H1 (cell line): ENCODE measurements at regions not wholly inside any gene's neighbourhood (a gene's known extent, or its start where the extent isn't known, plus 50 kb on each side); places are given as distances from the start of the nearest gene placed in this dataset.

Source experiments
- CTCF ChIA-PET: fragments of 300-600 bp; sonication (Branson Sonifier 250); formaldehyde crosslinking; loops from one replicate; lab custom pipeline; 2021; ENCODE audit not compliant: partially characterized antibody; lab: Charles Lee
- POLR2A ChIA-PET: fragments of 300-600 bp; sonication (Branson Sonifier 250); formaldehyde crosslinking; loops from one replicate; lab custom pipeline; 2021; ENCODE audit warnings: inconsistent platforms; ENCODE audit not compliant: partially characterized antibody; lab: Charles Lee
- DNase-seq, 2 experiments: peaks; one replicate each; pipeline versions ENCODE4 v3.0.0 to v3.0.0-alpha.2; 2010 to 2022; ENCODE audit warnings: low spot score in 2 of 2, low read depth in 1 of 2, mixed read lengths in 1 of 2
- FAIRE-seq: peaks from 2 replicates; lab custom pipeline; 2011; peaks lifted over from hg19 to GRCh38; lab: Jason Lieb, UNC
- H2AFZ ChIP-seq: 2 replicates; pipeline ENCODE4 v1.8.1; 2012; ENCODE audit warnings: low read length, inconsistent platforms
- H2AK5ac ChIP-seq: 2 replicates; pipeline ENCODE4 v1.6.1; 2013; ENCODE audit warnings: low read depth, low read length
- H2BK120ac ChIP-seq: replicated peaks from 2 replicates; pipeline ENCODE3; 2013; ENCODE audit warnings: low read depth, low read length, inconsistent platforms
- H2BK12ac ChIP-seq: 2 replicates; pipeline ENCODE4 v1.6.1; 2013; ENCODE audit warnings: low read depth, low read length
- H2BK15ac ChIP-seq: 2 replicates; pipeline ENCODE4 v1.6.1; 2013; ENCODE audit warnings: low read length
- H2BK20ac ChIP-seq: 2 replicates; pipeline ENCODE4 v1.6.1; 2013; ENCODE audit warnings: low read length
- H2BK5ac ChIP-seq: 2 replicates; pipeline ENCODE4 v1.6.1; 2013; ENCODE audit warnings: low read depth, low read length
- H3K14ac ChIP-seq: 2 replicates; pipeline ENCODE4 v1.6.1; 2013; ENCODE audit warnings: inconsistent platforms; ENCODE audit not compliant: insufficient read length
- H3K18ac ChIP-seq: 2 replicates; pipeline ENCODE4 v1.6.1; 2013; ENCODE audit warnings: low read length; ENCODE audit errors: extremely low read depth
- H3K23ac ChIP-seq: 2 replicates; pipeline ENCODE4 v1.6.1; 2013; ENCODE audit warnings: inconsistent platforms; ENCODE audit not compliant: insufficient read length
- H3K23me2 ChIP-seq: 2 replicates; pipeline ENCODE4 v1.6.1; 2013; ENCODE audit warnings: low read depth, low read length
- H3K27ac ChIP-seq: 2 replicates; pipeline ENCODE4 v1.6.1; 2011; ENCODE audit warnings: low read depth, low read length, inconsistent platforms
- H3K27me3 ChIP-seq, 4 experiments: replicated peaks in 1 of 4; 1 replicate in 1 of 4; 2 replicates in 3 of 4; pipeline versions ENCODE4 v1.6.1 to v1.8.1; 2011 to 2013; ENCODE audit warnings: low read length in 3 of 4, mild to moderate bottlenecking in 3 of 4, inconsistent platforms in 2 of 4, mixed read lengths in 2 of 4, moderate library complexity in 1 of 4; ENCODE audit not compliant: control insufficient read depth in 3 of 4, insufficient read depth in 3 of 4; ENCODE audit errors: extremely low read depth in 1 of 4
- H3K36me3 ChIP-seq, 4 experiments: 2 replicates each; pipeline versions ENCODE4 v1.6.1 to v1.8.1; 2011 to 2013; ENCODE audit warnings: mild to moderate bottlenecking in 4 of 4, low read length in 3 of 4, moderate library complexity in 2 of 4, control low read depth in 1 of 4, inconsistent platforms in 1 of 4; ENCODE audit not compliant: insufficient read depth in 4 of 4, control insufficient read depth in 2 of 4
- H3K4ac ChIP-seq: replicated peaks from 2 replicates; pipeline ENCODE3; 2013; ENCODE audit warnings: low read length, low read depth, mixed read lengths, inconsistent platforms; ENCODE audit not compliant: insufficient read length
- H3K4me1 ChIP-seq, 4 experiments: replicated peaks in 1 of 4; 1 replicate in 1 of 4; 2 replicates in 3 of 4; pipeline versions ENCODE4 v1.6.1 to v1.8.1; 2011 to 2013; ENCODE audit warnings: low read length in 3 of 4, inconsistent platforms in 2 of 4, mixed read lengths in 1 of 4; ENCODE audit not compliant: insufficient read depth in 4 of 4, control insufficient read depth in 3 of 4
- H3K4me2 ChIP-seq, 2 experiments: 2 replicates each; pipeline versions ENCODE4 v1.6.1 to v1.8.1; 2011 to 2013; ENCODE audit warnings: low read depth in 2 of 2, low read length in 2 of 2, control low read depth in 1 of 2, inconsistent platforms in 1 of 2, mild to moderate bottlenecking in 1 of 2; ENCODE audit not compliant: insufficient read depth in 1 of 2
- H3K4me3 ChIP-seq, 4 experiments: fragments of 200-600, 300-600 bp in 1 of 4; sonication (generic), shearing (Covaris generic), sonication (Bioruptor Twin) in 1 of 4; 2 replicates each; pipeline versions ENCODE4 v1.5.1 to v1.8.1; 2011 to 2016; ENCODE audit warnings: low read length in 4 of 4, low read depth in 3 of 4, control low read depth in 2 of 4, inconsistent platforms in 2 of 4, mild to moderate bottlenecking in 2 of 4, mixed read lengths in 1 of 4, moderate library complexity in 1 of 4; ENCODE audit not compliant: insufficient read depth in 2 of 4; ENCODE audit errors: extremely low read depth in 1 of 4
- H3K56ac ChIP-seq: replicated peaks from 2 replicates; pipeline ENCODE3; 2013; ENCODE audit warnings: low read depth, mild to moderate bottlenecking, mixed read lengths, low read length, inconsistent platforms; ENCODE audit not compliant: insufficient read length
- H3K79me1 ChIP-seq: 2 replicates; pipeline ENCODE4 v1.6.1; 2013; ENCODE audit warnings: low read depth, low read length, control low read depth
- H3K79me2 ChIP-seq, 2 experiments: 2 replicates each; pipeline versions ENCODE4 v1.6.1 to v1.8.1; 2012 to 2013; ENCODE audit warnings: low read length in 2 of 2, mild to moderate bottlenecking in 2 of 2, inconsistent platforms in 1 of 2; ENCODE audit not compliant: insufficient read depth in 2 of 2, control insufficient read depth in 1 of 2
- H3K9ac ChIP-seq, 4 experiments: replicated peaks in 1 of 4; 1 replicate in 1 of 4; 2 replicates in 3 of 4; pipeline versions ENCODE4 v1.6.1 to v1.8.1; 2011 to 2013; ENCODE audit warnings: low read depth in 3 of 4, low read length in 3 of 4, control low read depth in 2 of 4, mild to moderate bottlenecking in 2 of 4, moderate library complexity in 2 of 4, inconsistent platforms in 1 of 4; ENCODE audit errors: extremely low read depth in 1 of 4
- H3K9me3 ChIP-seq, 2 experiments: 2 replicates each; pipeline versions ENCODE4 v1.6.1 to v1.8.1; 2012 to 2013; ENCODE audit warnings: mild to moderate bottlenecking in 2 of 2, moderate library complexity in 2 of 2, control low read depth in 1 of 2, inconsistent platforms in 1 of 2, low read depth in 1 of 2, low read length in 1 of 2, mixed read lengths in 1 of 2; ENCODE audit not compliant: insufficient read depth in 2 of 2
- H4K20me1 ChIP-seq, 2 experiments: replicated peaks in 1 of 2; 2 replicates each; pipeline versions ENCODE3 to v1.8.1; 2011 to 2013; ENCODE audit warnings: inconsistent platforms in 2 of 2, low read length in 2 of 2, mild to moderate bottlenecking in 1 of 2; ENCODE audit not compliant: insufficient read depth in 2 of 2, control insufficient read depth in 1 of 2
- H4K5ac ChIP-seq: 2 replicates; pipeline ENCODE4 v1.6.1; 2013; ENCODE audit warnings: low read length, low read depth, mixed read lengths, inconsistent platforms; ENCODE audit not compliant: insufficient read length
- H4K8ac ChIP-seq: 2 replicates; pipeline ENCODE4 v1.8.0; 2013; ENCODE audit warnings: mild to moderate bottlenecking, moderate library complexity, low read length, inconsistent platforms; ENCODE audit not compliant: insufficient read depth; ENCODE audit errors: extremely low read depth
- H4K91ac ChIP-seq: replicated peaks from 2 replicates; pipeline ENCODE3; 2013; ENCODE audit warnings: low read length, mixed read lengths, inconsistent platforms; ENCODE audit not compliant: insufficient read length
- ASH2L ChIP-seq: fragments of 200-600, 300-600 bp; sonication (generic); IDR thresholded peaks from one replicate; pipeline ENCODE4 v1.7.1; 2017; ENCODE audit warnings: low read length
- ATF3 ChIP-seq: IDR thresholded peaks from 2 replicates; pipeline ENCODE4 v1.6.1; 2011; ENCODE audit warnings: low read depth, mild to moderate bottlenecking, low read length; ENCODE audit not compliant: insufficient read depth
- BACH1 ChIP-seq: IDR thresholded peaks from 2 replicates; pipeline ENCODE4 v1.6.1; 2012; ENCODE audit warnings: low read length, improper control_type of control experiment
- CBX8 ChIP-seq: fragments of 300-800, 300-1000 bp; sonication (generic); IDR thresholded peaks from 2 replicates; pipeline ENCODE4 v1.7.1; 2016; ENCODE audit warnings: low read depth, low read length, borderline replicate concordance
- CTBP2 ChIP-seq: IDR thresholded peaks from 2 replicates; pipeline ENCODE4 v1.7.0; 2011; ENCODE audit warnings: borderline replicate concordance, mild to moderate bottlenecking, moderate library complexity, mixed read lengths, low read length; ENCODE audit not compliant: insufficient read depth, insufficient read length
- EZH2 ChIP-seq: fragments of 200-600 bp; sonication (generic); IDR thresholded peaks from 2 replicates; pipeline ENCODE4 v1.7.1; 2012; ENCODE audit warnings: low read depth, mild to moderate bottlenecking, moderate library complexity, low read length, inconsistent platforms; ENCODE audit not compliant: severe bottlenecking
- GTF2F1 ChIP-seq: IDR thresholded peaks from 2 replicates; pipeline ENCODE4 v1.6.1; 2012; ENCODE audit warnings: low read depth, low read length, improper control_type of control experiment, borderline replicate concordance
- KDM4A ChIP-seq: IDR thresholded peaks from one replicate; pipeline ENCODE4 v1.7.1; 2012; ENCODE audit warnings: low read depth, mild to moderate bottlenecking, moderate library complexity, low read length, inconsistent platforms; ENCODE audit not compliant: severe bottlenecking
- MAFK ChIP-seq: IDR thresholded peaks from 2 replicates; pipeline ENCODE4 v1.6.1; 2012; ENCODE audit warnings: low read depth, mild to moderate bottlenecking, improper control_type of control experiment, low read length
- MAX ChIP-seq: IDR thresholded peaks from 2 replicates; pipeline ENCODE4 v1.6.1; 2012; ENCODE audit warnings: inconsistent platforms
- RFX5 ChIP-seq: IDR thresholded peaks from 2 replicates; pipeline ENCODE4 v1.6.1; 2011; ENCODE audit warnings: low read depth, low read length, improper control_type of control experiment, borderline replicate concordance
- SP4 ChIP-seq: IDR thresholded peaks from 2 replicates; pipeline ENCODE4 v1.6.1; 2012; ENCODE audit warnings: low read length, inconsistent platforms
- TEAD4 ChIP-seq: IDR thresholded peaks from 2 replicates; pipeline ENCODE4 v1.6.1; 2012; ENCODE audit warnings: low read depth, low read length, inconsistent platforms, mixed read lengths
- ZNF274 ChIP-seq: IDR thresholded peaks from 2 replicates; pipeline ENCODE4 v1.7.0; 2012; ENCODE audit warnings: low read length, borderline replicate concordance; ENCODE audit errors: extremely low read depth

- Histone ChIP-seq H3K18ac (no peak overlapping the region), H4K8ac (no peak overlapping the region), H4K5ac (no peak overlapping the region), H3K4me1 (no peaks in the 10 kb centered on the region), H3K27me3 (no peaks in the 10 kb centered on the region), H3K23ac (no peak overlapping the region), H4K20me1 (no peaks in the 10 kb centered on the region), H4K91ac (no peak overlapping the region), H2AK5ac (no peak overlapping the region), H3K56ac (no peak overlapping the region), H2BK20ac (no peak overlapping the region), H2BK120ac (no peak overlapping the region), H2AFZ (no peak overlapping the region), H3K36me3 (no peaks in the 10 kb centered on the region), H3K9ac (no peak overlapping the region), H2BK12ac (no peak overlapping the region), H3K4ac (no peak overlapping the region), H3K14ac (no peak overlapping the region), H2BK15ac (no peak overlapping the region), H3K27ac (no peak overlapping the region), H3K79me1 (no peaks in the 10 kb centered on the region), H3K79me2 (no peaks in the 10 kb centered on the region), H3K4me2 (no peak overlapping the region), H2BK5ac (no peak overlapping the region), H3K9me3 (peaks cover 0 to 3% of the 10 kb centered on the region in 2 experiments; a peak in 1 of 4 replicates), H3K23me2 (no peaks in the 10 kb centered on the region), H3K4me3 (no peak overlapping the region)
- CTCF ChIA-PET = interaction anchor here (0.7 to 1.1 kb wide), 2 partner anchors 203 to 286 kb away, joined by 3 read pairs; no protein-coding TSS in a partner anchor
- TF ChIP-seq MAFK (no peak), KDM4A (no peak), TEAD4 (no peak), ATF3 (no peak), GTF2F1 (no peak), BACH1 (no peak), ZNF274 (no peak), MAX (no peak), EZH2 (no peak), ASH2L (no peak), SP4 (no peak), CTBP2 (no peak), CBX8 (no peak), RFX5 (no peak)
- FAIRE-seq = no peak
- DNase-seq = no peak
- POLR2A ChIA-PET = no interaction called here
Measured at GRCh38 chr4:106830879-106831278, 205.2 kb downstream of the DKK2 start.
